GM19351 (cell line): ENCODE measurements at regions not wholly inside any gene's neighbourhood (a gene's known extent, or its start where the extent isn't known, plus 50 kb on each side); places are given as distances from the start of the nearest gene placed in this dataset.
A peak's percentile ranks its signal among the peaks of the same experiment; 100 is the strongest.

ENCODE experiments used
- ATAC-seq: cut with Tn5 transposase; IDR thresholded peaks from one replicate; pipeline ENCODE4 v1.9.1; 2021; ENCODE audit warnings: mild to moderate bottlenecking, moderate library complexity; ENCODE audit not compliant: unreplicated experiment

- ATAC-seq, result no peak
Observed at GRCh38 chr4:81896936-81897335, 425.2 kb upstream of the RASGEF1B start.

GRCh38 chr4:81891005-81891996 is 419.6 kb upstream of the RASGEF1B start:
- no peak for ATAC-seq

- ATAC-seq, result no peak
Observed at GRCh38 chr4:81884986-81885385, 413.3 kb upstream of the RASGEF1B start.

GRCh38 chr4:81883530-81884450 is 412.1 kb upstream of the RASGEF1B start:
- no peak for ATAC-seq

GRCh38 chr4:81883004-81883403 is 411.3 kb upstream of the RASGEF1B start:
- ATAC-seq, result no peak

- no peak for ATAC-seq
Observed at GRCh38 chr4:81881855-81882621, 410.3 kb upstream of the RASGEF1B start.

- no peak for ATAC-seq
Observed at GRCh38 chr4:81876106-81876505, 404.4 kb upstream of the RASGEF1B start.

- ATAC-seq, result no peak
Observed at GRCh38 chr4:81874661-81875515, 403.2 kb upstream of the RASGEF1B start.

- no peak for ATAC-seq
Observed at GRCh38 chr4:81870275-81870674, 398.6 kb upstream of the RASGEF1B start.

GRCh38 chr4:81860111-81860510 is 388.4 kb upstream of the RASGEF1B start:
- no peak for ATAC-seq

GRCh38 chr4:81854406-81854805 is 382.7 kb upstream of the RASGEF1B start:
- no peak for ATAC-seq

GRCh38 chr4:81852031-81852715 is 380.5 kb upstream of the RASGEF1B start:
- no peak for ATAC-seq

- no peak for ATAC-seq
Observed at GRCh38 chr4:81850701-81851100, 379.0 kb upstream of the RASGEF1B start.

- ATAC-seq, result no peak
Observed at GRCh38 chr4:81845761-81846160, 374.1 kb upstream of the RASGEF1B start.

GRCh38 chr4:81845273-81845672 is 373.6 kb upstream of the RASGEF1B start:
- ATAC-seq, result no peak

- peak; percentile 89 for ATAC-seq
Observed at GRCh38 chr4:81844717-81845116, 373.0 kb upstream of the RASGEF1B start.

- no peak for ATAC-seq
Observed at GRCh38 chr4:81839347-81840042, 367.8 kb upstream of the RASGEF1B start.

GRCh38 chr4:81838586-81838985 is 366.9 kb upstream of the RASGEF1B start:
- ATAC-seq, result no peak

GRCh38 chr4:81836716-81837115 is 365.0 kb upstream of the RASGEF1B start:
- ATAC-seq, result no peak
